WERI-Rb-1 (cell line): ENCODE measurements at regions not wholly inside any gene's neighbourhood (a gene's known extent, or its start where the extent isn't known, plus 50 kb on each side); places are given as distances from the start of the nearest gene placed in this dataset.

Experiments
- DNase-seq: peaks from one replicate; pipeline ENCODE4 v3.0.0-alpha.2; 2020
- H3K27ac ChIP-seq: fragments of 250-450 bp; sonication (Bioruptor Pico); 2 replicates; pipeline ENCODE4 v1.5.1; 2020; ENCODE audit warnings: mild to moderate bottlenecking, moderate library complexity
- H3K27me3 ChIP-seq: fragments of 250-450 bp; sonication (Bioruptor Pico); 2 replicates; pipeline ENCODE4 v1.5.1; 2021; ENCODE audit warnings: mild to moderate bottlenecking, low read depth, moderate library complexity; ENCODE audit not compliant: insufficient read depth, severe bottlenecking
- H3K36me3 ChIP-seq: fragments of 250-450 bp; sonication (Bioruptor Pico); 2 replicates; pipeline ENCODE4 v1.5.1; 2020; ENCODE audit warnings: mild to moderate bottlenecking, moderate library complexity
- H3K4me3 ChIP-seq: 2 replicates; pipeline ENCODE4 v1.5.1; 2011; ENCODE audit warnings: low read depth, mild to moderate bottlenecking, control low read depth, low read length
- H3K9me3 ChIP-seq: fragments of 250-450 bp; sonication (Bioruptor Pico); 2 replicates; pipeline ENCODE4 v1.5.1; 2021; ENCODE audit warnings: mild to moderate bottlenecking, moderate library complexity; ENCODE audit not compliant: severe bottlenecking
- CTCF ChIP-seq: IDR thresholded peaks from 2 replicates; pipeline ENCODE4 v1.5.1; 2011; ENCODE audit warnings: low read depth, mild to moderate bottlenecking, control low read depth, inconsistent platforms, low read length

DNA sequence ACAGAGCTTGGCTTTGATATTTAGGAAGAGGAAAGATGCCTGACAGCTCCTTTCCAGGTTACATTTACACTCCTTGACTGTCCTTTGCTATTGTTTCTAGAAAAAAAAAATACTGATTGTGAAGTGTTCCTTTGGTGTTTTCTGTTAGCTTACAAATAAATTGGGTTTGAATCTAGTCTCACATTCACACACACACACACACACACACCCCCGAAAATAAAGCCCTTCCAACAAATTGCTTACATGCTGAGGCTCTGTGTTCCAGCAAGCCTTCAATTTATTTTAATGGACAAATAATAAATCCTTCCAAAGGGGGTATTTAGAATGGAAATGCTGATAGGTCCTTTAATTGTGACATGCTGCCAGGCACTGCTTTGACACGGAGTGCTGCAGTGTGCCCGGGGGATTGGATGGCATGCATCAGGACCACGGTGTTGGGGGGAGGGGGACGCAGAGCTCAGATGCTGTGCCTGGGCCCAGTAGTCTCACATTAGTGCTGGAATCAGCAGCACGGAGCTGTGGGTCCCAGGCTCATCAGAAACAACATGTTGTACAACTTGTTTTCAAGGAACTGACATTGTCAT, 199.9 kb downstream of the CD83 start:
- TF ChIP-seq CTCF = no peak
- H3K36me3 ChIP-seq = no peaks in the 10 kb centered on the region
- H3K9me3 ChIP-seq = no peaks in the 10 kb centered on the region
- DNase-seq = no peak
- no peak overlapping the region for H3K4me3 ChIP-seq
- no peak overlapping the region for H3K27ac ChIP-seq
- H3K27me3 ChIP-seq = no peaks in the 10 kb centered on the region

DNA sequence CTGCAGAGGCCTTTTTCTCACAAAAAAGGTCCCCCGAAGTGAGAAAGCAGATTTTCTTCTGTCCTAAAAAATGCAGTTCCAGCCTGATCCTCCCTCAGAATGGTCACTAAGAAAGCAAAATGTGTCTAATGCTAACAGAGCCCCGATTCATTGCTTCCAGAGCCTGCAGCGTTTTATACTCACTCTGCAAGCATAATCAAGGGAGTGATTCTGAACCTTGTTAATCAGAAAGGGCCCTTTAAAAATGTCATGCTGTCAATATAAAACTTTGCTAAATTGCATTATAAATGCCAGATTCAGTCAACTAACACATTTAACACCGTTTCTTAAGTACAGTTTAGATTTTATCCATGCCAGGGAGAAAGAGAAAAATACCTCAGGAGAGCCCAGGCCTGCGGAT, 202.8 kb downstream of the CD83 start:
- Histone ChIP-seq H3K27ac (no peak overlapping the region), H3K9me3 (no peaks in the 10 kb centered on the region), H3K27me3 (no peaks in the 10 kb centered on the region), H3K4me3 (no peak overlapping the region), H3K36me3 (no peaks in the 10 kb centered on the region)
- DNase-seq = no peak
- no peak for TF ChIP-seq CTCF

DNA sequence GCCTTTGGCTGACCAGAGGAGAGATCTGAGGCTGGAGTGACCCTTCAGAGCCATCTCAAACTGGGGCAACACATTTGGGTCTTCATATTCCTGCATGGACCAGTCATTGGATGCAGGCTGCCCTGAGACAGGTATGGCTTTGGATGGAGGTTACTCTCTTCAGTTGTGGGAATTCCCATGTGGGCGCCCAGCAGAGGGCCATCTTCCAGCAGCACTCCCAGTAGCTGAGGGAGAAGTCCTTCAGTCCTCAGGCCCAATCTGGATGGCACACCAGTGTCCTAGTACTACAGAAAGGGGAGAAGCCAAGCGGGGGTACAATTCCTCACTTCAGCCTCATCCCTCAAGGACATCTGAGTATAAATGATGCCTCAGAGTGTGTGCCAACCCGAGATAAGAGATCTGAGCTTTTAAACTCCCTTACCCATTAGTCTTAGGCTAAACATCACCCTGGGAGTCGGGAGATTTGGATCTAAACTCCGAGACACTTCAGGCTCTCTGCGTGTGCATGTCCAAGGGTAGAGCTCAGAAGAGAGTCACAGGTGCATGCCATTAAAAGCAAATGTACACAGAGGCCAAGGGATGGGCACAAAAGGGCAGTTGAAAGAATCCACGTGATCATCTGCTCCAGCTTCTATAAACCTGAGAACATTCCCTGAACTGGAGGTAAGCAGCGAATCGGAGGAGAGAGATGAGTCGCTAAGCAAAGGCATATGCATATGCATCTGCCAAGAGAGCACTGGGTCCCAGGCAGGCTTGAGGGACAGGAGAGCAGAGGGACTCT, 204.6 kb downstream of the CD83 start:
- H3K36me3 ChIP-seq = no peaks in the 10 kb centered on the region
- H3K27ac ChIP-seq = no peak overlapping the region
- DNase-seq = peak; percentile 58
- H3K27me3 ChIP-seq = no peaks in the 10 kb centered on the region
- TF ChIP-seq CTCF = peak; percentile 60
- H3K4me3 ChIP-seq = no peak overlapping the region
- no peaks in the 10 kb centered on the region for H3K9me3 ChIP-seq

DNA sequence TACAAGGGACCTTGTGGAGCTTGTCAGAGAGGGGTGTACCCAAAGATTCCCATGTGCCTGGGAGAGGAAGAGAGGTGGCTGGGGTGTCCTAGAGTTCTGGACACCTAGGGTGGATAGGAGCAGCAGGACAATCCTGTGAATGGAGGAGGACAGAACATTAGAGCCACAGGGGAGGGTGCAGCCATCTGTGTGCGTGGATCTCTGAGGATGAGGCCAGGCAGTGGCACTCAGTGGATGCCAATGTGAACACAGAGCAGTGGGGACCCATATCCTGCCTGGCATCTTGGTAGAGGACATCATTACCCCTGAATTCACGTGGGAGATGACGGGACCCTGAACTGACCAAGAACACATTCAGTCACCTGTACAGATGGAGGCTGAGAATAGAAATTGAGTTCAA, 205.3 kb downstream of the CD83 start:
- Histone ChIP-seq H3K27me3 (no peaks in the 10 kb centered on the region), H3K27ac (no peak overlapping the region), H3K4me3 (no peak overlapping the region), H3K36me3 (no peaks in the 10 kb centered on the region), H3K9me3 (no peaks in the 10 kb centered on the region)
- no peak for TF ChIP-seq CTCF
- no peak for DNase-seq

DNA sequence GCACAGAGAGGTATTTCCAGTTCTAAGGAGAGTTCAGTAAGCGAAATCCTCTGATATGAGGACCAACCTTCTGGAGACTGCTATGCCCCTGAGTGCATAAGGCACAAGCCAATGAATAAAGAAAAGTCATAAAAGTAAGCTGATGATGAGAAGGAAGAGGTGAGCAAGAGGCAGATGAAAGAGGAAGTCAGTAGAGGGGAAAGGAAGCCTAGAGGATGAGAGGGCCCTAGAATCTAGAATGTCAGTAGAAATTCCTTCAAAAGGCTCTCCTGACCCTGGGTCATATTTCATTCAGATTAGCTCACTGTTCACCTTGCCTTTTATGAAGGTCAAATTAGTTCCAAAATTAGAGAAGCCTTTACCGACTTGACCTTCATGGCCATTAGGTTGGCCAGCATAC, 209.2 kb downstream of the CD83 start:
- H3K27ac ChIP-seq = no peak overlapping the region
- no peak for TF ChIP-seq CTCF
- H3K4me3 ChIP-seq = no peak overlapping the region
- DNase-seq = no peak
- no peaks in the 10 kb centered on the region for H3K9me3 ChIP-seq
- no peaks in the 10 kb centered on the region for H3K36me3 ChIP-seq
- no peaks in the 10 kb centered on the region for H3K27me3 ChIP-seq
